ENCODE measurements at regions not wholly inside any gene's neighbourhood (a gene's known extent, or its start where the extent isn't known, plus 50 kb on each side); places are given as distances from the start of the nearest gene placed in this dataset.
"Not testable (repeated sequence)": the region's sequence is repeated elsewhere in the genome, so short reads cannot be mapped to it uniquely, and the experiment has no call there.

DNA sequence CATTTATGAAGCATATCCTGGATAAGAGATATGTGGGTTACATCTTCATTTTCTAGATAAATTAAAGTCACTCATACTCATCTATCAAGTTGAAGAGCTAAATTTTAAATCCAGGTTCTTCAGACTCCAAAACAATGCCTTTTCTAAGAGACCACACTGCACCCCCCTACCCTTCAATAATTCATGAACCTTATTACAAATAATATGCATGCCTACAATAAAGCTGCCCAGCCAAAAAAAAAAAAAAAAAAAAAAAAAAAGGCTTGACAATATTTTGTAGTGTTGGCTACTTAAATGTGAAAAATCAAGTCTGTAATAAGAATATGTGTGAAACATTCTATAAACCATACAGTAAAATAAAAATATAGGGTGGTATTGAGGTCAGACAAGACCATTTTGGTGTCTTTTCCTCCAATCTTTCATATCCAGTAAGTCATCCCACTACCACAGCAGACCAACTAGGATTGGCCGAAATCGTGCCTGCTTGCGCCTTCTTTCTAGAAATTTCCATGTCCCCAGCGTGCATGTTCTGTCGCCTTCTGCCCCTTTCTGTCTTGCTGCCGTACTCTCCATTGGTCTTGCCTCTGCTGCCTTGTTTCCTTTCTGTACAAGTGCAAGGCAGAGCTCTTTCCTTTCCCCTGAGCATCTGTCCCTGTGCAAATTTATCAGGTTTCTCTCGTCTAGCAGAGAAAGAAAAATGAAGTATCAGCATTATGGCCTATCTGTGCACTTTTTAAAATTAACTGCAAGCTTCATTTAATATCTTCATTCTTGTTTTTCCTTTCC is 92.6 kb upstream of the NDUFV2 start:
- no peak for DNase-seq

DNA sequence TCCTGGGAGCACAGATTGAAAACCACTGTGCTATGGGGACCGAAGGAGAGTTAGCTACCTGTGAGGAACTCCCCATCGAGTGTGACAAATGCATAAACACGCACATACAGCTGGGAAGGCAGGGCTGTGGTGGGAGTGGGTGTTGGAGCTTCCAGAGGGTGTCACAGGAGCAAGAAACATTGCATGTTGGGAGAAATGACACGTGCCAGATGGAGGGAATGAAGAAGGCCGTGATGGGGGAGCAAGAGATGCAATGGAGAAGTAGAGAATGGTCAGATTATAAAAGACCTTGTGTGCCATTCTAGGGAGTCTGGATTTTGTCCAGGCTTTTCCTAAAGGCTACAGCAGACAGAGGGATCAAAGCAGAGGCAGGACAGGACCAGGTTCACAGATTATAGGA is 91.1 kb upstream of the NDUFV2 start:
- no peak for DNase-seq

DNA sequence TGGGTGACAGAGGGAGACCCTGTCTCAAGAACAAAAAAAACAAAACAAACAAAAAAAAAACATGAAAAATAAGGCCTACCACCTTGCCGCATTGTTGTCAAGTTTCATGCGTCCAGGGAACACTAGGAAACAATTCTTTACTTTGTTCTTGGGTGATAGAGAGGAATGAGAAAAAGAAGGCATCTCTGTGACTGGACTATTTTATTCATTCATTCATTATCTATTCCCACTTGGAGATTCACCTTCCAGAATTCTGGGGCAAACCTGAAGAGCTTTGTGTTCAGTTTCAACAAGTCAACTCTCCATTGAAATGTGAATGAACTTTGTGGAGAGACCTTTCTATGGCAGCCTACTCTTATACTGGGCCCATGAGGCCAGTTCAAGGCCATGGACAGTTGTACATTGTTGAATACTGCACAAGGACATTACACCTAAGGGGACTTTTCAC is 88.5 kb upstream of the NDUFV2 start:
- DNase-seq, result no peak

DNA sequence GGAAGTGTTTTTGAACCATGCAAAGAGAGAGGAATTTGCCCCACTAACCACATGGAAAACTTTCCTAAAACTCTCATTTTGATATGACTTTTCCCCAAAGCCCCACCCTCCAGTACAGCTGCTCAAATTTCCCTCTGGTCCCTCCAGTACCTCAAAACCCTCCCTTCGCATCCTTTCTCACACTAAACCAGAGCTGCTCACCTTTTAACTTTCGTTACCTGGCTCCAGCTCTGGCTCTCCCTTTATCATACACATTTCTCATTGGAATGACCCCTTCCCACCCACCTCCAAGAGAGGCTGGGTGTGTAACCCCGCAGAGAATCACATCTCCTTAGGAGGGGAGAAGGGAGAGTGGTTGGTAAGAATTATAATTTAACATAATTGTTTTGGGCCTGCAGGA is 86.8 kb upstream of the NDUFV2 start:
- DNase-seq, result no peak

DNA sequence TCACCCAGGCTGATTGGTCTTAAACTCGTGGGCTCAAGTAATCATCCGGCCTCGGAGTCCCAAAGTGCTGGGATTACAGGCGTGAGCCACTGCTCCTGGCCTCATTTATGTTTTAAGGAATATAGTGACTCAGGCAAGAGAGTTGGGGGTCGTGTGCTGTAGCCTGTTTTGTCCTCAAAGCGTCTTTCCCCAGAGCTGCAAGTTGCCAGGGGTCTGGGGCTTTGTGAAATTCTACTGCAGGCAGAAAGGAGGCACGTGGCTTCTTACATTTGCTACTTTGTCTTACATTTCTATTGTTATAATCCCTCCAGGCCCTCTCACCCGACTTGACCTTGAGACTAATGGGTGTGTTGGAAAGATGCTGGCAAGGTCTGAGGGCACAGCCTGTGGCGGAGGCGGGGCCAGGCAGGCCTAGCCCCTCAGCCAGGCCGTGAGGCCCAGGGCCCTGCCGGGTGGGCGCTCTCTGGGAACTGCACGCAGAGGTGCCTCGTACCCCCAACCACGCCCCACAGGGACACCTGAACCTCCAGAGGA is 85.8 kb upstream of the NDUFV2 start:
- no peak for DNase-seq

DNA sequence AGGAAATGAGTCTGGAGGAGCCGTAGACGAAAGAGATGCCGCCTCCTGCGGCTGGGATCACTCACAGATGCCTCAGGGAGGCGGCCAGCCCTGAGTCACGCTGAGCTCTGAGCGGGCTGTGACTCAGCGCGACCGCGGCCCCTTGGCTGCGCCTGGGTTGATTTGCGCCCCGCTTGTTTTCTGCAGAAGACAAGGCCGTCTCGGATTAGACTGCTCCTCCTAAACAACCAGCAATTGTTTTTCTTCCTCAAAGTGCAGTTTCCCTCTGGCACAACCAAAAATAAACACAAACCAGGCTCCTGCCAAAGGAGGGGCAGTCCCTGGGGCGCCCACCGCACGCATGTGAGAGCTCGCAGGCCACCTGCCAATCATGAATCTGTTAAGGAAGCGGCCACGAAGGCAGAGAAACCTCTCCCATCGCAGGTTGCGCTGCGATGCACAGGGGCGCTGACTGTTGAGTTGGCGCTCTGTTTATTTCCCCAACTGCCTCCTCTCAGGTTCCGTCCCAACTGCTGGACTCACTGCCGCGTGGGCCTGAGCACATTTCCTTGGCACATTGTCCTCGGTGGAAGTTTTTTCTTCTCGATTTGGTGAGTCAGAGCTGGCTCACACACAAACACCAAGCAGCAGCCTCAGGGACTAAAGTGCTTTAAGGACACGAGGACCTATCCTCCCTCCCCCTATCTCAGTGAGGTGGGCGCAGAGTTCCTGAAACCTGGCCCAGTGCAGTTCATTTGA is 85.2 kb upstream of the NDUFV2 start:
- peak in 50 of 58 donors; percentile 4 to 75 (median 37) for DNase-seq

DNA sequence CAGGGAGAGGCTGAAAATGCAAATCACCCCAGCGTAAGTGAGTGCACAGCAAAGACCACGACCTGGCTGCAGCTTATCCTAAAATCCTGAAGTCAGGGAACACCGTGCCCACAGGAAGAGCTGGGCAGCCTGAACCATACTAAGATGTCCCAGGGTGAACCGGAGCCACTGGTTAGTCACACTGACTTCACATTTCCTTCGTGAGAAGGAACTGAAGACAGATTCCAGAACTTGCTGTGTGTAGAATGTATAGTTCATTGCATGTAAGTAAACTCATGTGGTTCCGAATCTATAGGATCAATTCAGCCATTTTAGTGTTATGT is 84.6 kb upstream of the NDUFV2 start:
- DNase-seq, result no peak

DNA sequence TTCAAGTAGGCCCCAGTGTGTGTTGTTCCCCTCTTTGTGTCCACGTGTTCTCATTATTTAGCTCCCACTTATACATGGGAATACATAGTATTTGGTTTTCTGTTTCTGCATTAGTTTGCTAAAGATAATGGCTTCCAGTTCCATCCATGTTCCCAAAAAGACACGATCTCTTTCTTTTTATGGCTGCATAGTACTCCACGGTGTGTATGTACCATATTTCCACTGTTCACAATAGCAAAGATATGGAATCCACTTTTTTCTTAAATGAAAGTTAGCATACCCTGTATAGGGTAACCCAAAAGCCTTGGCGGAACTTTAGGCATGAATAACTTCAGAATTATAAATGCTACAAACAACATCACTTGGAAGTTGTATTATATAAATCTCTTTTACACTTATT is 83.4 kb upstream of the NDUFV2 start:
- no peak for DNase-seq

DNA sequence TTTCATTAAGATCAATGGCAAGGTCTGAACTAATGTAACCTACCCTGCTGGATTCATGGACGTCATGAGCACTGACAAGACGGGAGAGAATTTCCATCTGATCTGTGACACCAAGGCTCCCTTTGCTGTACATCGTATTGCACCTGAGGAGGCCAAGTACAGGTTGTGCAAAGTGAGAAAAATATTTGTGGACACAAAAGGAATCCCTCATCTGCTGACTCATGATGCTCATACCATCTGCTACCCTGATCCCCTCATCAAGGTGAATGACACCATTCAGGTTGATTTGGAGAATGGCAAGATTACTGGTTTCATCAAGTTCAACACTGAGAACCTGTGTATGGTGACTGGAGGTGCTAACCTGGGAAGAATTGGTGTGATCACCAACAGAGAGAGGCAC is 82.3 kb upstream of the NDUFV2 start:
- no peak for DNase-seq

DNA sequence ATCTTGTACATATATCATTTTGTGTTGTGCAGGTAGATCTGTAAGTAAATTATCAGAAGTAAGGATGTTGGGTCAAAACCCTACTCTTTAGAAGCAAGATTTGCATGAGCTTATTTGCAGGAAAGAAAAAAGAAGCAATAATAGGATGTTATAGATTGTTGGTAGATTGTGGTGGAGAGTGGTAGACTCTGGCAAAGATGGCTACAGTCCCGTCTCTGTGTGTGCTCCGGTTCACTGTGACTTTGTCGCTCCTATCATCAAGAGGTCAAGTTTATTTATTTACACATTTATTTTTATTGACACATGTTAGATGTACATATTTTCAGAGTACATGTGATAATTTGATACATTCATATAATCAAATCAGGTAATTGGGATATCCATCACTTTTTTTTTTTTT is 81.0 kb upstream of the NDUFV2 start:
- no peak for DNase-seq

DNA sequence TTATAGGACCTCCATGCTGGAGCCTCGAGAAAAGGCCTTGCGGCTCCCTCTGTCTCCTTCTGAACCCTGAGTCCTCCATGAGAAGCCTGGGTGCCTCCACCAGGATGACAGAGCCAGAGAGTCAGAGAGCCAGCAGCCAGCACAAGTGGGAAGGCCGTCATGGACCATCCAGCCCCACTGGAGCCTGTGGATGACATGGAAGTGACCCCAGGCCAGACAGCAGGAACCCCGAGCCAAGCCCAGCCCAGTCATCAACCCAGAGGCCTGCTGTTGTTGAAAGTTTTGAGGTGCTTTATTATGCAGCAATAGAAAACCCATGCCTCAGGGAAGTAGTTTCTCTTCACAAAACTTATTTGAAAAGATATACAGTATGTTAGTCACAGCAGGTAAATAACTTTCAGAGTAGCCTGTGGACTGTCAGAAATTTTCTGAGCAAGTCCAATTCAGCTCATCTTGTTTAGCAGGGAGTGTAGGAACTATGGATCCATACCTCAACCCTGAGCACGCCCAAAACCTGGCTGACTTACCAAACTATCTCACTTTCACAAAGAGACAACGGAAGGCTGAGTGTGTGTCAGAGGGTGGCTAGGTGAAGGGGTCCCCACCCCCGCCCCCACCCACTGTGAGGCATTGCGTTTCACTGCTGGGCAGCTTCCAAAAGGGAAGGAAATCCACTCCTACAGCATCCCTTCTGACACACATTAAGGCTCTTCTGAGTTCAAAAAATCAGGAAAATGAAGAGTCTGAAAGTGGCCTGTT is 79.9 kb upstream of the NDUFV2 start:
- DNase-seq, result no peak

DNA sequence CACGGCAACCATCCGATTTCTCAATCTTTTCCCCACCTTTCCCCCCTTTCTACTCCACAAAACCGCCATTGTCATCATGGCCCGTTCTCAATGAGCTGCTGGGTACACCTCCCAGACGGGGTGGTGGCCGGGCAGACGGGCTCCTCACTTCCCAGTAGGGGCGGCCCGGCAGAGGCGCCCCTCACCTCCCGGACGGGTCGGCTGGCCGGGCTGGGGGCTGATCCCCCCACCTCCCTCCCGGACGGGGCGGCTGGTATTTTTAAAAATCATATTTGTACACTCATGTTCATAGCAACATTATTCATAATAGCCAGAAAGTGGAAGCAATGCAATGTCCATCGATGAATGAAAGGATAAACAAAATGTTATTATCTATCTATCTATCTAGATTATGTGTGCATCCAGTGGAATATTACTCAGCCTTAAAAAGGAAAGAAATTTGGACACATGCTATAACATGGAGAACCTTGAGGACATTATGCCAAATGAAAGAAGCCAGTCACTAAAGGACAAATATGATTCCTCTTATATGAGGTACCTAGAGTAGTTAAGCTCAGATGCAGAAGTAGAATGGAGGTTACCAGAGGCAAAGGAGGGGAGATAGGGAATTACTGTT is 78.4 kb upstream of the NDUFV2 start:
- not testable (repeated sequence) for DNase-seq

DNA sequence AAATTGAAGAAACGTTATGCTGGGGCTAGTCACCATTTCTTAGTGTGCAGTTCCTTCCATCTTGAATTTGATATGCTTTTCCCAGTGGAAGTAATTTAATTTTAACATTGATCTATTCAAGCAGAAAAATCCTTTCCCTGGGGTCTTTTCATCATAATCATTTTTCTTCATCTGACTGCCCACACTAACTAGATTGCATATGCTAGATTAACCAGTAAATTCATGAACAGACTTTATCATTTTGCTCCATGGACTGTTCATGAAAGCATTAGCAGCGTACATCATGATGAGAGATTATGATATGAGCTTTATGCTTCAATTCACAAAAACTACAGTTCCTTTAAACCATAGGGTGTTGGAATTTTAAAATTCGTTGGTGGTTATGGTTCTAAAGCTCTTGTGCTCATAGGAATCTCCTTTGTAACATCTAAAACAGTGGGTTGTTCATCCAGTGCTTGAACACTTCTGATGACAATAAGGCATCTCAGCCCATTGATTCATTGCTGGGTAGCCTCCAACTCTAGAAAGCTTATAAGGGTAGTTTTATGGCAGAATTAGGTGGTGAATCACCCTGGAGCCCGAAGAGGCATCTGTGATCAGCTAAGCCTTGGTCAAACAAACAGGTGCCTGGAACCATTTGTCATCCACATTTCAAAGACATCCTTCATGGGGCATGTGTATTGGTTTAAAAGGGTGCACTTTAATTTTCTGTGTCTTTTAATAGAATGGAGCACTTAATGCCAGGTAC is 77.2 kb upstream of the NDUFV2 start:
- no peak for DNase-seq

DNA sequence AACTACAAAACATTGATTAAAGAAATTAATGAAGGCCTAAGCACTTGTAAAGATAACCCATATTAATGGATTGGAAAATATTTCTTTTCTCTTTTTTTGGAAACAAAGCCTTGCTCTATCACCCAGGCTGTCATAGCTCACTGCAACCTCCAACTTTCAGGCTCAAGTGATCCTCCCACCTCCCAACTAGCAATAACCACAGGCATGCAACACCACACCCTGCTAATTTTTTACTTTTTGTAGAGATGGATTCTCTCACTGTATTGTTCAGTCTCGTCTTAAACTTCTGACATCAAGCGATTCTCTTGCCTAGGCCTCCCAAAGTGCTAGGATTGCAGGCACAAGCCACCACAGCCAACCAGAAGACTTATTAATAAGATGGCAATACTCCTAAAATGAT is 73.4 kb upstream of the NDUFV2 start:
- DNase-seq, result no peak

DNA sequence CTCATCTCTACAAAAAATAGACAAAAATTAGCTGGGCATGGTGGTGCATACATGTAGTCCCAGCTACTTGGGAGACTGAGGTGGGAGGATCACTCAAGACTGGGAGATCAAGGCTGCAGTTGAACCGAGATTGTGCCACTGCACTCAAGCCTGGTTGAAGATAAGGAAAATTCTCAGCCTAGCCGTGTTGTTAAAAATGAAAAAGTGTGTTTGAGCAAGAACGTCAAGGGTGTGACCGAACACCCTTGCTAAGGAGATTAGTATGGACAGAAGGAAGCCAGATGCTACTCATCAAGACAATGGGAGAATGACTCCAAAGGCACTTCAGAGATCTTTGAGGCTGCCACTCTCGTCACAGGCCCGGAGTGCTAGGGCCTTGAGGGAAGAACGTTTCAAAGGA is 70.0 kb upstream of the NDUFV2 start:
- DNase-seq, result no peak

DNA sequence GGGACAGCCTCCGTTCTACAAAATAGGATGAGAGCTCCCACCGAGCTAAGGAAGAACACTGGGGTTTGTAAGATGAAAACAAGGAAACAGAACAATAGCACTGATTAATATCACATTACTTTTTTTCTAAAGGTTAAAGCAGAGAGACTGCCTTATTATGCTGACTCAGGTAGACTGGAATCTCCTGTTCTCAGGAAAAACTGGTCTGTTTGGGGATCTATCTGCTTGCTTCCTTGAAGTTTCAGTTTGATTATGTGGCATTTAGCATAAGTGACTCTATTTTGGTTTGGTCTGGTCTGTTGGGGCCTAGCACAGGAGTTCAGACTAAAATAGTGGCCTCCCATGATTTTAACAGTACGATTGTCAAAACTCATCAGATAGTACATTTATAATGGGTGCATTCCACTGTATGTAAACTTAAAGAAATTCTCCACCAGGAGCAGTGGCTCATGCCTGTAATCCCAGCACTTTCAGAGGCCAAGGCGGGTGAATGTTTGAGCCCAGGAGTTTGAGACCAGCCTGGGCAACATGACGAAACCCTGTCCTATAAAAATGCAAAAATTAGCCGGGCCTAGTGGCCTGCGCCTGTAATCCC is 64.1 kb upstream of the NDUFV2 start:
- DNase-seq, result no peak

DNA sequence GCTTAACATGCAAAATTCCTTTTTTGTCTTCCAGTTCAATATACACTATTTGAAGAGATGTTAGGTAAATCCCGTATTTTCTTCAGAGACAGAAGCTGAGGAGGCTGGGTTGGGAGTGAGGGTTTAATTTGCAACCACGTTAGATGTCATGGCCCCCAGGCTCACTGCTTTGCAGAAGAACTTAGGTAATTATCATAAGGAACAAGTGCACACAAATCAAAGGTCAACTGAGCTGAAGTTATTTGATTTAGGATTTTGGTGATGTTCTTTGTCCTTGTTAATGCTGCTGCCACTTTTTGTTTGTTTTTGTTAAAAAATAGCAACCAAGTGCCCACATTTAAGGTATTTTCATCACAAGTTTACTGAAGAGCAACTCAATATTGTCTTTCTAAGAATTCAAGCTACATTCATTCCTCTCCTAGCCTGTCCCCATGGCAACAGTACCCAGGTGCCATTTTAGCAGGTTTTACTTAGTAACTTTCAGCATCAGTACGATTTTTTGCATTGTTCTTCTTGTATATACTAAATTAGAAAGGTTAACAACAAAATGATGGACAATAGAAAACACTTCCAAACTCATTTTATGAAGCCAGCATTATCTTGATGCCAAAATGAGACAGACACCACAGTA is 62.9 kb upstream of the NDUFV2 start:
- no peak for DNase-seq

DNA sequence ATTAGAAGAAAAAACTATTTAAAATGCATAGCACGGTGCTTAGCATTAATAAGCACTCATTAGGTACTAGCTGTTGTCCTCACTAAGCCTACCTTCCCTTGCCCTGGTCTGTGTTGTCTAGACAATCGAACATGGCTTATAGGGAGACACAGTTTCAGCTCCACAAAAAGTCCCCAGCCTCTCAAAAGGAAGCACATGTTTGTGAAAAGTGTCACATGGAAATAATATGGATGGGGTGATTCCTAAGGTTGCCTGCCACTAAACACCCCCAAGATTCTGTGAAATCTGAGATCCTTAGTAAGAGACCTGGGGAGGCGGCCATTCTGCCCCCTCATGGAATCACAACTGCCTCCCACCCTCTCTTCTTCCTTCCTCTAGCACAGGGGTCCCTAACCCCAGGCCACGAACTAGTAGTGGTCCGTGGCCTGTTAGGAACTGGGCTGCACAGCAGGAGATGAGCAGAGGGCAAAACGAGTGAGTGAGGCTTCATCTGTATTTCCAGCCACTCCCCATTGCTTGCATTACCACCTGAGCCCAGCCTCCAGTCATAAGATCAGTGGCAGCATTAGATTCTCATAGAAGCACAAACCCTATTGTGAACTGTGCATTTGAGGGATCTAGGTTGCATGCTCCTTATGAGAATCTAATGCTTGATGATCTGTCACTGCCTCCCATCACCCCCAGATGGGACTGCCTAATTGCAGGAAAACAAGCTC is 59.6 kb upstream of the NDUFV2 start:
- DNase-seq, result no peak

DNA sequence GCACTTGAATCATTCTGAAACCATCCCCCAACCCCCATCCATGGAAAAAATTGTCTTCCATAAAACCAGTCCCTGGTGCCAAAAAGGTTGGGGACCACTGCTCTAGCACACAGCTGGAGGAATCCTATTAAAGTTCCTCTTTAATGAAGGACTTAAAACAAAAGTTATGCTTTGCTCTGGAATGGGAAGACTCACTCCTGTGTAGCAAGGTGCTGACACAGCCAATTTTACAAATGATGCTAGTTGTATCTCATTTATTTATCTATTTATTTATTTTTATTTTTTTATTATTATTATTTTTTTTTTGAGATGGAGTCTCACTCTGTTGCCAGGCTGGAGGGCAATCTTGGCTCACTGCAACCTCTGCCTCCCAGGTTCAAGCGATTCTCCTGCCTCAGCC is 58.9 kb upstream of the NDUFV2 start:
- DNase-seq, result no peak
